GM12865 (cell line): ENCODE measurements at regions not wholly inside any gene's neighbourhood (a gene's known extent, or its start where the extent isn't known, plus 50 kb on each side); places are given as distances from the start of the nearest gene placed in this dataset.

Experiments
- DNase-seq: peaks from one replicate; pipeline ENCODE4 v3.0.0; 2010; ENCODE audit warnings: low read depth
- H3K4me3 ChIP-seq: 2 replicates; pipeline ENCODE4 v1.5.1; 2011; ENCODE audit warnings: mild to moderate bottlenecking, low read depth, low read length, control low read depth
- CTCF ChIP-seq: IDR thresholded peaks from 2 replicates; pipeline ENCODE4 v1.5.1; 2011; ENCODE audit warnings: low read length, control low read depth, low read depth, inconsistent platforms; ENCODE audit not compliant: insufficient read depth; ENCODE audit errors: missing control alignments

GRCh38 chr20:39825950-39826349 lies 863.1 kb downstream of the MAFB start:
- no peak for TF ChIP-seq CTCF
- H3K4me3 ChIP-seq = no peak overlapping the region
- peak; percentile 69 for DNase-seq

- TF ChIP-seq CTCF = no peak
- no peak for DNase-seq
- H3K4me3 ChIP-seq = no peak overlapping the region
These were observed 863.4 kb downstream of the DHX35 start for GRCh38 chr20:39825524-39825923.

GRCh38 chr20:39823224-39823623 lies 861.1 kb downstream of the DHX35 start:
- no peak for TF ChIP-seq CTCF
- no peak overlapping the region for H3K4me3 ChIP-seq
- no peak for DNase-seq

GRCh38 chr20:39822667-39823066 lies 860.5 kb downstream of the DHX35 start:
- no peak for DNase-seq
- no peak for TF ChIP-seq CTCF
- H3K4me3 ChIP-seq = no peak overlapping the region

- DNase-seq = no peak
- no peak for TF ChIP-seq CTCF
- no peak overlapping the region for H3K4me3 ChIP-seq
These were observed 851.2 kb downstream of the DHX35 start for GRCh38 chr20:39813190-39813829.

GRCh38 chr20:39812116-39812515 lies 850.0 kb downstream of the DHX35 start:
- no peak for TF ChIP-seq CTCF
- H3K4me3 ChIP-seq = no peak overlapping the region
- no peak for DNase-seq

GRCh38 chr20:39810309-39810708 lies 848.2 kb downstream of the DHX35 start:
- no peak for TF ChIP-seq CTCF

More at GRCh38 chr20:39810309-39810708, 848.2 kb downstream of the DHX35 start:
- no peak for DNase-seq
- no peak overlapping the region for H3K4me3 ChIP-seq
